RWPE2 (cell line): ENCODE measurements at regions not wholly inside any gene's neighbourhood (a gene's known extent, or its start where the extent isn't known, plus 50 kb on each side); places are given as distances from the start of the nearest gene placed in this dataset.

Experiments
- ATAC-seq: fragments of 200-7000 bp; cut with Tn5 transposase; 3 replicates; pipeline ENCODE4 v1.9.1; 2021; ENCODE audit warnings: low read depth
- DNase-seq: peaks from one replicate; pipeline ENCODE4 v3.0.0-alpha.2; 2020; ENCODE audit warnings: low spot score
- H3K27ac ChIP-seq: fragments of 450-650 bp; 2 replicates; pipeline ENCODE4 v1.5.1; 2017; ENCODE audit warnings: mild to moderate bottlenecking; ENCODE audit not compliant: poor library complexity, severe bottlenecking
- H3K27me3 ChIP-seq: fragments of 250-450 bp; sonication (Bioruptor Pico); 2 replicates; pipeline ENCODE4 v1.5.1; 2021; ENCODE audit warnings: mild to moderate bottlenecking, moderate library complexity; ENCODE audit not compliant: insufficient read depth, poor library complexity, severe bottlenecking
- H3K36me3 ChIP-seq: fragments of 250-450 bp; sonication (Bioruptor Pico); 2 replicates; pipeline ENCODE4 v1.5.1; 2020; ENCODE audit warnings: low read depth, mild to moderate bottlenecking, moderate library complexity
- H3K4me1 ChIP-seq: fragments of 250-450 bp; sonication (Bioruptor Pico); 2 replicates; pipeline ENCODE4 v1.5.1; 2021; ENCODE audit warnings: mild to moderate bottlenecking, moderate library complexity; ENCODE audit not compliant: insufficient read depth, poor library complexity, severe bottlenecking
- H3K4me3 ChIP-seq: fragments of 250-450 bp; sonication (Bioruptor Pico); 2 replicates; pipeline ENCODE4 v1.5.1; 2021; ENCODE audit warnings: mild to moderate bottlenecking, moderate library complexity; ENCODE audit not compliant: severe bottlenecking
- H3K9me3 ChIP-seq: fragments of 250-450 bp; sonication (Bioruptor Pico); 2 replicates; pipeline ENCODE4 v1.5.1; 2021; ENCODE audit warnings: mild to moderate bottlenecking, moderate library complexity; ENCODE audit not compliant: severe bottlenecking
- TF ChIP-seq, protein P1 (sequence below): fragments of 450-650 bp; IDR thresholded peaks from one replicate; pipeline ENCODE4 v1.5.1; 2017; ENCODE audit warnings: mild to moderate bottlenecking, moderate library complexity; ENCODE audit not compliant: poor library complexity, severe bottlenecking

DNA sequence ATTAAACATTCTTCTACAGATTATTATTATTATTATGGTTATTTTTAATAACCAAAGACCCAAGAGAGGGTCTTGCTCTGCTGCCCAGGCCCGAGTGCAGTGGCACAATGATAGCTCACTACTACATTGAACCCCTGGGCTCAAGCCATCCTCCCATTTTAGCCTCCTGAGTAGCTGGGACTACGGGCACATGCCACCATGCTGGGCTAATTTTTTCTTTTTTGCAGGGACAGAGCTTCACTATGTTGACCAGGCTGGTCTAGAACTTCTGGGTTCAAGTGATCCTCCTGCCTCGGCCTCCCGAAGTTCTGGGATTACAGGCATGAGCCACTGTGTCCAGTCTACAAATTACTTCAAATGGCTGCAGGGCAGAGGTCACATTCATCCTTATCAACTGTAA, 179.8 kb downstream of the KCNRG start:
- TF ChIP-seq, protein P1, sequence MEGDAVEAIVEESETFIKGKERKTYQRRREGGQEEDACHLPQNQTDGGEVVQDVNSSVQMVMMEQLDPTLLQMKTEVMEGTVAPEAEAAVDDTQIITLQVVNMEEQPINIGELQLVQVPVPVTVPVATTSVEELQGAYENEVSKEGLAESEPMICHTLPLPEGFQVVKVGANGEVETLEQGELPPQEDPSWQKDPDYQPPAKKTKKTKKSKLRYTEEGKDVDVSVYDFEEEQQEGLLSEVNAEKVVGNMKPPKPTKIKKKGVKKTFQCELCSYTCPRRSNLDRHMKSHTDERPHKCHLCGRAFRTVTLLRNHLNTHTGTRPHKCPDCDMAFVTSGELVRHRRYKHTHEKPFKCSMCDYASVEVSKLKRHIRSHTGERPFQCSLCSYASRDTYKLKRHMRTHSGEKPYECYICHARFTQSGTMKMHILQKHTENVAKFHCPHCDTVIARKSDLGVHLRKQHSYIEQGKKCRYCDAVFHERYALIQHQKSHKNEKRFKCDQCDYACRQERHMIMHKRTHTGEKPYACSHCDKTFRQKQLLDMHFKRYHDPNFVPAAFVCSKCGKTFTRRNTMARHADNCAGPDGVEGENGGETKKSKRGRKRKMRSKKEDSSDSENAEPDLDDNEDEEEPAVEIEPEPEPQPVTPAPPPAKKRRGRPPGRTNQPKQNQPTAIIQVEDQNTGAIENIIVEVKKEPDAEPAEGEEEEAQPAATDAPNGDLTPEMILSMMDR, result no peak
- H3K36me3 ChIP-seq, result no peaks in the 10 kb centered on the region
- no peaks in the 10 kb centered on the region for H3K27me3 ChIP-seq
- ATAC-seq, result no peak
- no peaks in the 10 kb centered on the region for H3K9me3 ChIP-seq
- no peak overlapping the region for H3K4me3 ChIP-seq
- H3K27ac ChIP-seq, result no peak overlapping the region
- no peak for DNase-seq
- H3K4me1 ChIP-seq, result peaks cover 9% of the 10 kb centered on the region

GRCh38 chr13:50196118-50196517, 180.9 kb downstream of the KCNRG start:
- Histone ChIP-seq H3K9me3 (no peaks in the 10 kb centered on the region), H3K4me1 (peaks cover 9% of the 10 kb centered on the region), H3K4me3 (no peak overlapping the region), H3K36me3 (no peaks in the 10 kb centered on the region), H3K27me3 (no peaks in the 10 kb centered on the region), H3K27ac (no peak overlapping the region)
- ATAC-seq, result no peak
- TF ChIP-seq, protein P1, result no peak
- no peak for DNase-seq

DNA sequence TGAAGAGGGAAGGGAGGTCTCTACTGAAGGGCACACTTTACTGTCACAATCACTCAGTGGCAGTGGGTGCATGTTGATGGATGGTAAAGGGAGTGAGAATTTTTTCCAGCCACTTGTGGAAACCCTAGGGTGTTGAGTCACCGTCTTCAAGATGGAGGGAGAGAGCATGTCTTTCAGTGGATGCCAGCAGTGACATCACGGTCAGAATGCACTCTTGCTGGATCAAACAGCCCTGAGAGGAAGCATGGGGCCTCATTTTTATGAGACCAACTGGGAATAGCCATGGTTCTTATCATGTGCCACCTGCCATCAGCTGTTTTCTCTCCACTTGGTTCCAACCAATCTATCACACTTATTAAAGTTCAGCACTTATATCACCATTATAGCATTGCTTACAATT, 182.5 kb downstream of the KCNRG start:
- H3K27ac ChIP-seq, result no peak overlapping the region
- no peaks in the 10 kb centered on the region for H3K36me3 ChIP-seq
- no peaks in the 10 kb centered on the region for H3K27me3 ChIP-seq
- DNase-seq (no peak), ATAC-seq (no peak)
- H3K4me1 ChIP-seq, result peaks cover 9% of the 10 kb centered on the region
- TF ChIP-seq, protein P1, result no peak
- no peaks in the 10 kb centered on the region for H3K9me3 ChIP-seq
- H3K4me3 ChIP-seq, result no peak overlapping the region

- TF ChIP-seq, protein P1, result no peak
- H3K9me3 ChIP-seq, result no peaks in the 10 kb centered on the region
- H3K27ac ChIP-seq, result no peak overlapping the region
- no peaks in the 10 kb centered on the region for H3K27me3 ChIP-seq
- ATAC-seq (peak; percentile 96), DNase-seq (no peak)
- no peak overlapping the region for H3K4me3 ChIP-seq
- no peaks in the 10 kb centered on the region for H3K36me3 ChIP-seq
- peaks cover 9% of the 10 kb centered on the region for H3K4me1 ChIP-seq
Observed at GRCh38 chr13:50198508-50198907, 183.3 kb downstream of the KCNRG start.

GRCh38 chr13:50200569-50200968, 185.3 kb downstream of the KCNRG start:
- no peak overlapping the region for H3K27ac ChIP-seq
- H3K9me3 ChIP-seq, result no peaks in the 10 kb centered on the region
- TF ChIP-seq, protein P1, result no peak
- no peaks in the 10 kb centered on the region for H3K27me3 ChIP-seq
- ATAC-seq (no peak), DNase-seq (no peak)
- no peak overlapping the region for H3K4me3 ChIP-seq
- H3K4me1 ChIP-seq, result peaks cover 9% of the 10 kb centered on the region
- H3K36me3 ChIP-seq, result no peaks in the 10 kb centered on the region
